ENCODE measurements at regions not wholly inside any gene's neighbourhood (a gene's known extent, or its start where the extent isn't known, plus 50 kb on each side); places are given as distances from the start of the nearest gene placed in this dataset.

GRCh38 chr12:98146043-98146442 is 369.3 kb upstream of the TMPO start:
- no peaks in the 10 kb centered on the region for H3K36me3 ChIP-seq (replicated peaks in 1 of 2; ENCODE audit: control insufficient read depth in 1 of 2, insufficient read depth in 2 of 2, low read length in 1 of 2)
- no peak overlapping the region for H3K4me3 ChIP-seq (ENCODE audit: low read depth in 2 of 2, low read length in 1 of 2)
- H3K4me1 ChIP-seq (ENCODE audit: control insufficient read depth in 1 of 2, insufficient read depth in 2 of 2, low read depth in 1 of 2, low read length in 1 of 2) = no peaks in the 10 kb centered on the region
- ChIA-PET POLR2A (no interaction called here), CTCF (no interaction called here)
- H2AFZ ChIP-seq (ENCODE audit: low read depth) = no peak overlapping the region
- no peak overlapping the region for H3K9ac ChIP-seq
- H3K79me2 ChIP-seq (ENCODE audit: insufficient read depth) = no peaks in the 10 kb centered on the region
- DNase-seq = no peak
- H3K9me2 ChIP-seq = no peaks in the 10 kb centered on the region
- no peaks in the 10 kb centered on the region for H3K27me3 ChIP-seq (ENCODE audit: insufficient read depth)
- no peaks in the 10 kb centered on the region for H4K20me1 ChIP-seq (ENCODE audit: insufficient read depth)
- WGBS (ENCODE audit: low lambda C conversion rate) = 25% methylated on average over 2 of the region's 2 CpGs
- H3K27ac ChIP-seq (ENCODE audit: low read depth in 2 of 2, low read length in 1 of 2) = no peak overlapping the region
- no peaks in the 10 kb centered on the region for H3F3A ChIP-seq (replicated peaks; ENCODE audit: insufficient read depth)
- H3K9me3 ChIP-seq = no peaks in the 10 kb centered on the region
- TF ChIP-seq, protein P1, sequence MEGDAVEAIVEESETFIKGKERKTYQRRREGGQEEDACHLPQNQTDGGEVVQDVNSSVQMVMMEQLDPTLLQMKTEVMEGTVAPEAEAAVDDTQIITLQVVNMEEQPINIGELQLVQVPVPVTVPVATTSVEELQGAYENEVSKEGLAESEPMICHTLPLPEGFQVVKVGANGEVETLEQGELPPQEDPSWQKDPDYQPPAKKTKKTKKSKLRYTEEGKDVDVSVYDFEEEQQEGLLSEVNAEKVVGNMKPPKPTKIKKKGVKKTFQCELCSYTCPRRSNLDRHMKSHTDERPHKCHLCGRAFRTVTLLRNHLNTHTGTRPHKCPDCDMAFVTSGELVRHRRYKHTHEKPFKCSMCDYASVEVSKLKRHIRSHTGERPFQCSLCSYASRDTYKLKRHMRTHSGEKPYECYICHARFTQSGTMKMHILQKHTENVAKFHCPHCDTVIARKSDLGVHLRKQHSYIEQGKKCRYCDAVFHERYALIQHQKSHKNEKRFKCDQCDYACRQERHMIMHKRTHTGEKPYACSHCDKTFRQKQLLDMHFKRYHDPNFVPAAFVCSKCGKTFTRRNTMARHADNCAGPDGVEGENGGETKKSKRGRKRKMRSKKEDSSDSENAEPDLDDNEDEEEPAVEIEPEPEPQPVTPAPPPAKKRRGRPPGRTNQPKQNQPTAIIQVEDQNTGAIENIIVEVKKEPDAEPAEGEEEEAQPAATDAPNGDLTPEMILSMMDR (IDR thresholded peaks at IDR 0.05) = no peak
- TF ChIP-seq ELF1 (IDR thresholded peaks at IDR 0.05) (no peak), FOXJ3 (CRISPR knock-in tag; IDR thresholded peaks at IDR 0.05) (no peak), SIN3A (IDR thresholded peaks at IDR 0.05; ENCODE audit: borderline replicate concordance, low read depth, low read length) (no peak), TEAD4 (IDR thresholded peaks at IDR 0.05; ENCODE audit: borderline replicate concordance, insufficient read depth) (no peak), CHD2 (IDR thresholded peaks at IDR 0.05; ENCODE audit: low read length, partially characterized antibody) (no peak), RFX5 (IDR thresholded peaks at IDR 0.05; ENCODE audit: low read length) (no peak), SMC3 (IDR thresholded peaks at IDR 0.05; ENCODE audit: low read depth, low read length) (no peak), GABPA (IDR thresholded peaks at IDR 0.05; ENCODE audit: low read depth) (no peak), NFIC (IDR thresholded peaks at IDR 0.05; ENCODE audit: borderline replicate concordance) (no peak)
- TF ChIP-seq, protein P2, sequence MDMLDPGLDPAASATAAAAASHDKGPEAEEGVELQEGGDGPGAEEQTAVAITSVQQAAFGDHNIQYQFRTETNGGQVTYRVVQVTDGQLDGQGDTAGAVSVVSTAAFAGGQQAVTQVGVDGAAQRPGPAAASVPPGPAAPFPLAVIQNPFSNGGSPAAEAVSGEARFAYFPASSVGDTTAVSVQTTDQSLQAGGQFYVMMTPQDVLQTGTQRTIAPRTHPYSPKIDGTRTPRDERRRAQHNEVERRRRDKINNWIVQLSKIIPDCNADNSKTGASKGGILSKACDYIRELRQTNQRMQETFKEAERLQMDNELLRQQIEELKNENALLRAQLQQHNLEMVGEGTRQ (IDR thresholded peaks at IDR 0.05; ENCODE audit: borderline replicate concordance, low read depth, low read length) = no peak
- TF ChIP-seq, protein P3, sequence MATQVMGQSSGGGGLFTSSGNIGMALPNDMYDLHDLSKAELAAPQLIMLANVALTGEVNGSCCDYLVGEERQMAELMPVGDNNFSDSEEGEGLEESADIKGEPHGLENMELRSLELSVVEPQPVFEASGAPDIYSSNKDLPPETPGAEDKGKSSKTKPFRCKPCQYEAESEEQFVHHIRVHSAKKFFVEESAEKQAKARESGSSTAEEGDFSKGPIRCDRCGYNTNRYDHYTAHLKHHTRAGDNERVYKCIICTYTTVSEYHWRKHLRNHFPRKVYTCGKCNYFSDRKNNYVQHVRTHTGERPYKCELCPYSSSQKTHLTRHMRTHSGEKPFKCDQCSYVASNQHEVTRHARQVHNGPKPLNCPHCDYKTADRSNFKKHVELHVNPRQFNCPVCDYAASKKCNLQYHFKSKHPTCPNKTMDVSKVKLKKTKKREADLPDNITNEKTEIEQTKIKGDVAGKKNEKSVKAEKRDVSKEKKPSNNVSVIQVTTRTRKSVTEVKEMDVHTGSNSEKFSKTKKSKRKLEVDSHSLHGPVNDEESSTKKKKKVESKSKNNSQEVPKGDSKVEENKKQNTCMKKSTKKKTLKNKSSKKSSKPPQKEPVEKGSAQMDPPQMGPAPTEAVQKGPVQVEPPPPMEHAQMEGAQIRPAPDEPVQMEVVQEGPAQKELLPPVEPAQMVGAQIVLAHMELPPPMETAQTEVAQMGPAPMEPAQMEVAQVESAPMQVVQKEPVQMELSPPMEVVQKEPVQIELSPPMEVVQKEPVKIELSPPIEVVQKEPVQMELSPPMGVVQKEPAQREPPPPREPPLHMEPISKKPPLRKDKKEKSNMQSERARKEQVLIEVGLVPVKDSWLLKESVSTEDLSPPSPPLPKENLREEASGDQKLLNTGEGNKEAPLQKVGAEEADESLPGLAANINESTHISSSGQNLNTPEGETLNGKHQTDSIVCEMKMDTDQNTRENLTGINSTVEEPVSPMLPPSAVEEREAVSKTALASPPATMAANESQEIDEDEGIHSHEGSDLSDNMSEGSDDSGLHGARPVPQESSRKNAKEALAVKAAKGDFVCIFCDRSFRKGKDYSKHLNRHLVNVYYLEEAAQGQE (IDR thresholded peaks at IDR 0.05; ENCODE audit: low read depth, low read length) = no peak
- no peak overlapping the region for H3K4me2 ChIP-seq

DNA sequence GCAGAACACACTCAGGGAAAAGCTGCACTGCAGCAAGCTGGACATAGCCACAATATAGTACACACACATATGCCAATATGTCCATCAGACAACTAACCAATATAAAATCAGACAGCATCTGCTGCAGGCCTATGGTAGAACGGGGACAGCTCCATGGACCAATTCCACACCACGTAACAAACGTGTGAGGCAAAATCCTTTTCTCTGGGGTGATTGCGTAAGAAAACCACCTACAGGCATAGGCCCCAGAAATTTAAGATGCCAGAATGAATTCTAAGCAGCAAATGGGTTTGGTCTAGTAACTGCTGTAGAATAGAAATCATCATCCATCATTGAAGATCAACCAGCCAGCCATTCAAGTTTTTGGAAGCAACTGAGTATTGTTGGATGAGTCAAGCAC is 368.9 kb upstream of the TMPO start:
- ChIA-PET POLR2A (no interaction called here), CTCF (no interaction called here)
- no peaks in the 10 kb centered on the region for H4K20me1 ChIP-seq (ENCODE audit: insufficient read depth)
- no peak overlapping the region for H3K4me2 ChIP-seq
- H3K9me2 ChIP-seq = no peaks in the 10 kb centered on the region
- no peak overlapping the region for H3K4me3 ChIP-seq (ENCODE audit: low read depth in 2 of 2, low read length in 1 of 2)
- DNase-seq = no peak
- H3K79me2 ChIP-seq (ENCODE audit: insufficient read depth) = no peaks in the 10 kb centered on the region
- H3K9ac ChIP-seq = no peak overlapping the region
- H2AFZ ChIP-seq (ENCODE audit: low read depth) = no peak overlapping the region
- no peaks in the 10 kb centered on the region for H3K27me3 ChIP-seq (ENCODE audit: insufficient read depth)
- no peaks in the 10 kb centered on the region for H3F3A ChIP-seq (replicated peaks; ENCODE audit: insufficient read depth)
- WGBS (ENCODE audit: low lambda C conversion rate) = 30% methylated on average over 4 of the region's 4 CpGs
- no peaks in the 10 kb centered on the region for H3K4me1 ChIP-seq (ENCODE audit: control insufficient read depth in 1 of 2, insufficient read depth in 2 of 2, low read depth in 1 of 2, low read length in 1 of 2)
- H3K36me3 ChIP-seq (replicated peaks in 1 of 2; ENCODE audit: control insufficient read depth in 1 of 2, insufficient read depth in 2 of 2, low read length in 1 of 2) = no peaks in the 10 kb centered on the region
- H3K9me3 ChIP-seq = no peaks in the 10 kb centered on the region
- no peak overlapping the region for H3K27ac ChIP-seq (ENCODE audit: low read depth in 2 of 2, low read length in 1 of 2)
- TF ChIP-seq RCOR1 (IDR thresholded peaks at IDR 0.05; ENCODE audit: low read length) (no peak), GATA2 (CRISPR knock-in tag; IDR thresholded peaks at IDR 0.05) (no peak), JUND (IDR thresholded peaks at IDR 0.05) (no peak), EP300 (IDR thresholded peaks at IDR 0.05; ENCODE audit: borderline replicate concordance in 1 of 2, low read depth in 1 of 2, low read length in 1 of 2) (no peak), FOXJ3 (CRISPR knock-in tag; IDR thresholded peaks at IDR 0.05) (no peak)
- TF ChIP-seq, protein P4, sequence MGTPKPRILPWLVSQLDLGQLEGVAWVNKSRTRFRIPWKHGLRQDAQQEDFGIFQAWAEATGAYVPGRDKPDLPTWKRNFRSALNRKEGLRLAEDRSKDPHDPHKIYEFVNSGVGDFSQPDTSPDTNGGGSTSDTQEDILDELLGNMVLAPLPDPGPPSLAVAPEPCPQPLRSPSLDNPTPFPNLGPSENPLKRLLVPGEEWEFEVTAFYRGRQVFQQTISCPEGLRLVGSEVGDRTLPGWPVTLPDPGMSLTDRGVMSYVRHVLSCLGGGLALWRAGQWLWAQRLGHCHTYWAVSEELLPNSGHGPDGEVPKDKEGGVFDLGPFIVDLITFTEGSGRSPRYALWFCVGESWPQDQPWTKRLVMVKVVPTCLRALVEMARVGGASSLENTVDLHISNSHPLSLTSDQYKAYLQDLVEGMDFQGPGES (IDR thresholded peaks at IDR 0.05; ENCODE audit: low read depth, low read length) = no peak
- TF ChIP-seq, protein P5, sequence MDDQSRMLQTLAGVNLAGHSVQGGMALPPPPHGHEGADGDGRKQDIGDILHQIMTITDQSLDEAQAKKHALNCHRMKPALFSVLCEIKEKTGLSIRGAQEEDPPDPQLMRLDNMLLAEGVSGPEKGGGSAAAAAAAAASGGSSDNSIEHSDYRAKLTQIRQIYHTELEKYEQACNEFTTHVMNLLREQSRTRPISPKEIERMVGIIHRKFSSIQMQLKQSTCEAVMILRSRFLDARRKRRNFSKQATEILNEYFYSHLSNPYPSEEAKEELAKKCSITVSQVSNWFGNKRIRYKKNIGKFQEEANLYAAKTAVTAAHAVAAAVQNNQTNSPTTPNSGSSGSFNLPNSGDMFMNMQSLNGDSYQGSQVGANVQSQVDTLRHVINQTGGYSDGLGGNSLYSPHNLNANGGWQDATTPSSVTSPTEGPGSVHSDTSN (IDR thresholded peaks at IDR 0.05) = no peak
- TF ChIP-seq, protein P1 (IDR thresholded peaks at IDR 0.05) = no peak

Measured in SK-N-SH (cell line).